Ishikawa (cell line): ENCODE measurements at regions not wholly inside any gene's neighbourhood (a gene's known extent, or its start where the extent isn't known, plus 50 kb on each side); places are given as distances from the start of the nearest gene placed in this dataset.

Source experiments
- CEBPB ChIP-seq: IDR thresholded peaks from 2 replicates; pipeline ENCODE4 v1.6.1; 2012
- CREB1 ChIP-seq: IDR thresholded peaks from 2 replicates; pipeline ENCODE4 v1.6.1; 2012; ENCODE audit warnings: low read depth
- EGR1 ChIP-seq: IDR thresholded peaks from 2 replicates; pipeline ENCODE4 v1.6.1; 2012
- EP300 ChIP-seq: IDR thresholded peaks from 2 replicates; pipeline ENCODE4 v1.6.1; 2012; ENCODE audit warnings: borderline replicate concordance
- FOXM1 ChIP-seq: IDR thresholded peaks from 2 replicates; pipeline ENCODE4 v1.6.1; 2012; ENCODE audit warnings: low read depth, borderline replicate concordance
- NFIC ChIP-seq: IDR thresholded peaks from 2 replicates; pipeline ENCODE4 v1.6.1; 2012
- RAD21 ChIP-seq: IDR thresholded peaks from 2 replicates; pipeline ENCODE4 v1.6.1; 2012; ENCODE audit warnings: low read depth
- TAF1 ChIP-seq: IDR thresholded peaks from 2 replicates; pipeline ENCODE4 v1.6.1; 2012; ENCODE audit warnings: low read depth, mild to moderate bottlenecking
- TCF12 ChIP-seq: IDR thresholded peaks from 2 replicates; pipeline ENCODE4 v1.6.1; 2012; ENCODE audit warnings: low read depth
- TEAD4 ChIP-seq: IDR thresholded peaks from 2 replicates; pipeline ENCODE4 v1.6.1; 2012
- YY1 ChIP-seq: IDR thresholded peaks from 2 replicates; pipeline ENCODE4 v1.6.1; 2012; ENCODE audit warnings: low read depth
- ZBTB7A ChIP-seq: IDR thresholded peaks from 2 replicates; pipeline ENCODE4 v1.6.1; 2012; ENCODE audit warnings: low read depth
- TF ChIP-seq, protein P1 (sequence below): IDR thresholded peaks from 2 replicates; pipeline ENCODE4 v1.6.1; 2012
- TF ChIP-seq, protein P2 (sequence below): IDR thresholded peaks from 2 replicates; pipeline ENCODE4 v1.6.1; 2012
- TF ChIP-seq, protein P3 (sequence below): IDR thresholded peaks from 2 replicates; pipeline ENCODE4 v1.6.1; 2012; ENCODE audit warnings: low read depth, mild to moderate bottlenecking

DNA sequence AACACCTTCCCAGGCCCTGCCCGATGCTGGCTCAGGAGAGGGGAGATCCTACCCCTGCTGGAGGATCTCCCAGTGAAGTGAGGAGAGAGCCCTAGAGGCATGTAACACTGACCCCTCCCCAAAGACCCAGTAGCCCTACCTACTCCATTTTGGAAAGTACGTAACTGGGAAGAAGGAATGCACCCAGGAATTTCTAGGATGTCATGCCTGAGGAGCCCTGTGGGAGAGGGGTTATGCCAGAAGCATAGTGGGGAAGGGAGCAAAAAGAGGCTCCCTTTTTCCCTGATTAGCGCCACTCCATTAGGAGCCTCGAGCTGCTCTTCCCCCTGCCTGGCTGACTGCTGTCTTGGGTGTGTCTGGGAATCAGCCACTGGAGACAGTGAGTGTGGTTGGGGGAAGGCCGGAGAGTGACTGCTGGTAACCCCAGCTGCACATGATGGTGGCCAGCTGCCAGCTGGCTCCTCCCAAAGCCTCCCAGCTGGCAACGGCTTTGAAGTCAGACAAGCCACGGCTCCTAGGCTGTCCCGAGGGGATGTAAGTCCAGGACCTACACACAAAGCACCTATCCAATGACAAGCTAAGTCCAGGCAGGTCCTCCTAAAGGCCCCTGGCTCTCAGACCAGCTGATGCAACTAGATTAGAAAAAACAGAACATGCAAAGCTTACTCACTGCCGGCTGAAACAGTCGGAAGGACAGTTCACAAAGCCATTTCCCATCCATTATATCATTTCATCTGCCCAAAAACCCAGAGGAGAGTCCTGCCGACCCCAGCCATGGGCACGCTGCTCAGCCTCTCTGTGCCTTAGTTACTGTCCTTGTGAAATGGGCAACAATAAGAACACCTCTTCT lies 136.5 kb upstream of the ABCA1 start:
- TF ChIP-seq CREB1 (no peak), TAF1 (no peak), RAD21 (no peak; the same call in 1 of the 2 replicates), EP300 (peak; percentile 46; the same call in 1 of the 2 replicates), TCF12 (peak; percentile 52), TEAD4 (peak; percentile 42; the same call in 1 of the 2 replicates), FOXM1 (no peak), ZBTB7A (no peak), CEBPB (no peak), NFIC (peak; percentile 84), YY1 (0 out of 2 replicates have a peak, but pooled peaks have one; percentile 12), EGR1 (no peak)
- TF ChIP-seq, protein P1, sequence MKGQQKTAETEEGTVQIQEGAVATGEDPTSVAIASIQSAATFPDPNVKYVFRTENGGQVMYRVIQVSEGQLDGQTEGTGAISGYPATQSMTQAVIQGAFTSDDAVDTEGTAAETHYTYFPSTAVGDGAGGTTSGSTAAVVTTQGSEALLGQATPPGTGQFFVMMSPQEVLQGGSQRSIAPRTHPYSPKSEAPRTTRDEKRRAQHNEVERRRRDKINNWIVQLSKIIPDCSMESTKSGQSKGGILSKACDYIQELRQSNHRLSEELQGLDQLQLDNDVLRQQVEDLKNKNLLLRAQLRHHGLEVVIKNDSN = 0 out of 2 replicates have a peak, but pooled peaks have one; percentile 37
- TF ChIP-seq, protein P2, sequence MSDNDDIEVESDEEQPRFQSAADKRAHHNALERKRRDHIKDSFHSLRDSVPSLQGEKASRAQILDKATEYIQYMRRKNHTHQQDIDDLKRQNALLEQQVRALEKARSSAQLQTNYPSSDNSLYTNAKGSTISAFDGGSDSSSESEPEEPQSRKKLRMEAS = peak; percentile 66
- TF ChIP-seq, protein P3, sequence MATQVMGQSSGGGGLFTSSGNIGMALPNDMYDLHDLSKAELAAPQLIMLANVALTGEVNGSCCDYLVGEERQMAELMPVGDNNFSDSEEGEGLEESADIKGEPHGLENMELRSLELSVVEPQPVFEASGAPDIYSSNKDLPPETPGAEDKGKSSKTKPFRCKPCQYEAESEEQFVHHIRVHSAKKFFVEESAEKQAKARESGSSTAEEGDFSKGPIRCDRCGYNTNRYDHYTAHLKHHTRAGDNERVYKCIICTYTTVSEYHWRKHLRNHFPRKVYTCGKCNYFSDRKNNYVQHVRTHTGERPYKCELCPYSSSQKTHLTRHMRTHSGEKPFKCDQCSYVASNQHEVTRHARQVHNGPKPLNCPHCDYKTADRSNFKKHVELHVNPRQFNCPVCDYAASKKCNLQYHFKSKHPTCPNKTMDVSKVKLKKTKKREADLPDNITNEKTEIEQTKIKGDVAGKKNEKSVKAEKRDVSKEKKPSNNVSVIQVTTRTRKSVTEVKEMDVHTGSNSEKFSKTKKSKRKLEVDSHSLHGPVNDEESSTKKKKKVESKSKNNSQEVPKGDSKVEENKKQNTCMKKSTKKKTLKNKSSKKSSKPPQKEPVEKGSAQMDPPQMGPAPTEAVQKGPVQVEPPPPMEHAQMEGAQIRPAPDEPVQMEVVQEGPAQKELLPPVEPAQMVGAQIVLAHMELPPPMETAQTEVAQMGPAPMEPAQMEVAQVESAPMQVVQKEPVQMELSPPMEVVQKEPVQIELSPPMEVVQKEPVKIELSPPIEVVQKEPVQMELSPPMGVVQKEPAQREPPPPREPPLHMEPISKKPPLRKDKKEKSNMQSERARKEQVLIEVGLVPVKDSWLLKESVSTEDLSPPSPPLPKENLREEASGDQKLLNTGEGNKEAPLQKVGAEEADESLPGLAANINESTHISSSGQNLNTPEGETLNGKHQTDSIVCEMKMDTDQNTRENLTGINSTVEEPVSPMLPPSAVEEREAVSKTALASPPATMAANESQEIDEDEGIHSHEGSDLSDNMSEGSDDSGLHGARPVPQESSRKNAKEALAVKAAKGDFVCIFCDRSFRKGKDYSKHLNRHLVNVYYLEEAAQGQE = no peak

DNA sequence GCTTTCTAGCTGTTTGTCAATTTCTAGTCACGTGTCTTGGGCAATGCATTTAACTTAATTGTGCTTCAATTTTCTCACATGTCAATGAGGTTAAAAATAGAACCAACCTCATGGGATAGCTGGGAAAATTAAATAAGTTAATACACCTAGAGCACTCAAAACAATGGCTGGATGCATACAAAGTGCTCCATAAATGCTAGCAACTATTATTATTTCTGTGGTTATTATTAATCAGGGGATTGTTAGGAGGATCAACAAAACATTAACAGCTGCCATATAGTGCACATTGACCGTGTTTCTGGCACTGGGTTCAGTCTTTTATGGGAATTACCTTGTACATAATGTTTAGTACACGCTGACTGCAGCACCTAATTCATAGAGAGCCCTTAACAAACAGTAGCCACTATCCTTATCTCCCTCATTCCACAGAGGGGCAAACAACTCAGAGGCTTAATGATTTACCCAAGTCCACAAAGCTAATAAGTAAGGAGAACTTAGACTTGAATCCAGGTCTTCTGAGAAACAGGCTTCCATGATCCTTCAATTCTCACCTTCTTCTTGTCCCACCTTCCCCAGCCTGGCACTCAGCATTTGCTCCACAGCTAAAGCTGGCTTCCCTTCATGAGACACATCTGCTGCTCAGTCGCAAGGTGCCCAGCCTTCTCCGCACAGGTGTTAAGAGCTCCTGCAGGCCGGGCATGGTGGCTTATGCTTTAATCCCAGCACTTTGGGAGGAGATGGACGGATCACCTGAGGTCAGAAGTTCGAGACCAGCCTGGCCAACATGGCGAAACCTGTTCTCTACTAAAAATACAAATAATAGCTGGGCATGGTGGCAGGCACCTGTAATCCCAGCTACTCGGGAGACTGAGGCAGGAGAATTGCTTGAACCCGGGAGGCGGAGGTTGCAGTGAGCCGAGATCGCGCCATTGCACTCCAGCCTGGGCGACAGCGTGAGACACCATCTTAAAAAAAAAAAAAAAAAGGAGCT lies 137.4 kb upstream of the ABCA1 start:
- TF ChIP-seq, protein P3 = no peak
- TF ChIP-seq YY1 = no peak

DNA sequence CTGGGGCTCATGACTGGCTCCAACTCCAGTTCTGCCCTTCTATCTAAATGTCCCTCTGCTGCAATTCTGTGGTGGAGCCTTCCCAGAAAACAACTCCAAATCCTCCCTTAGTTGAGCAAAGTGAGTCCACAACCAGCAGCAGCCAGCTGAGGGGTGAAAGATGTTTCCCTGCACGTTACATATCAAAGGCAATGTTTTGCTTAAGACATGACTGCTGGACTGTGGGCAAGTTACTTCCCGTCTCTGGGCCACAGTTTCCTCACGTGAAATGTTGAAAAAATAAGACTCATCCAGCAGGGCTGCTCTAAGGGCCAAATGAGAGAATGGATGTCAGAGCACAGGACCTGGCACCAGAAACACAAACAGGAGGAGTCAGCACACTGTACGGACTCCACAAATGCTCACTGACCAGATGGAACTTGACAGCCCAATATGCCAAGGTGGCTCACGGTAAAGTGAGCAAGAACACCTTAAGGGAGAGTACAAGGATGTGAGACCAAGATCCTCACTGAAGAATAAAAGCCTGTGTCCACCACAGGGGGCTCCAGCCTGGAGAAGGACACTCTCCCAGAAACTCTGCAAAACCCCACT lies 138.4 kb upstream of the ABCA1 start:
- TF ChIP-seq RAD21 = no peak
- no peak for TF ChIP-seq EP300
- no peak for TF ChIP-seq ZBTB7A
- no peak for TF ChIP-seq FOXM1
- TF ChIP-seq, protein P3 = no peak
- no peak for TF ChIP-seq TCF12

DNA sequence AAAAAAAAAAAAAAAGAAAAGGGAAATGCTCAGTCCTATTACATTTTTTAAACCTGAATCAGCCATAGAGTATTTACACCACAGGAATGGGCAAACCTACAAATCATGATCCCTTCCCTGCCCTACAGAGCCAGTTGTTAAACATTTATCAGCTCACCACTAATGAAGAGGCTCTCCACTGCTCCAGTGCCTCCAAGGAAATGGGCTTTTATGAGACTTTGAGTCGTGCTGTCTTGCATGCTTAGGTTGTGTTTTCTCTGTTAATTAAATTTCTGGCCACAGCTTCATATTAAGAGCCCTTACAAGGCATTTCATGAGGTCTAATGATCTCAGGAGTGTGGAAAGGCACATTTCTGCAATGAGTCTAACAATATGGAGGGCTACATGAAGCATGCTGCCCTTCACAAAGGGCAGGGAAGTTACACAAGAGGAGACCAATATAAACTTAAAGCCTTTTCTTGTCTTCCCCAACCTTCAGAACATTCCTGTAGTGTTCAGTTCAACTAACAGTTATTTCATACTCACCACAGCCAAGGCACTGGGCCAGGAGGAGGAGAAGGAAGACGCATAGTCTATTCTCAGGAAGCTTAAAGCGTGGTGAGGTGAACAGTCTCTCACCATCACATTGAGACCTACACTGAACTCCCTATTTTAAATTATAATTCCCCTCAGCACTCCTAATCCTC lies 140.1 kb upstream of the ABCA1 start:
- TF ChIP-seq, protein P3 = no peak
- TF ChIP-seq, protein P2 = no peak
- TF ChIP-seq ZBTB7A (no peak), NFIC (no peak), EGR1 (no peak), RAD21 (no peak), YY1 (no peak), EP300 (no peak), TAF1 (no peak), CEBPB (no peak), TEAD4 (no peak), CREB1 (no peak), FOXM1 (no peak)
